Mesenchymal stem cell (in vitro differentiated cells and primary cell): ENCODE measurements at regions not wholly inside any gene's neighbourhood (a gene's known extent, or its start where the extent isn't known, plus 50 kb on each side); places are given as distances from the start of the nearest gene placed in this dataset.

Source experiments
- DNase-seq: peaks from one replicate; pipeline ENCODE4 v3.0.0-alpha.2; 2013
- H2AFZ ChIP-seq: one replicate; pipeline ENCODE4 v1.6.1; 2013; ENCODE audit warnings: low read depth, mild to moderate bottlenecking, control low read depth, inconsistent platforms, low read length, moderate library complexity
- H2AK5ac ChIP-seq: 2 replicates; pipeline ENCODE4 v1.6.1; 2013; ENCODE audit warnings: low read length, moderate library complexity, mild to moderate bottlenecking, inconsistent platforms; ENCODE audit not compliant: severe bottlenecking
- H2BK120ac ChIP-seq: one replicate; pipeline ENCODE4 v1.6.1; 2013; ENCODE audit warnings: low read depth, mild to moderate bottlenecking, inconsistent platforms, low read length, moderate library complexity
- H2BK12ac ChIP-seq, 2 experiments: one replicate each; pipeline ENCODE4 v1.6.1; 2013; ENCODE audit warnings: inconsistent platforms in 2 of 2, low read length in 2 of 2, mild to moderate bottlenecking in 2 of 2, moderate library complexity in 2 of 2, control low read depth in 1 of 2
- H2BK15ac ChIP-seq: one replicate; pipeline ENCODE4 v1.6.1; 2013; ENCODE audit warnings: mild to moderate bottlenecking, low read depth, inconsistent platforms; ENCODE audit not compliant: poor library complexity, severe bottlenecking
- H2BK5ac ChIP-seq: 2 replicates; pipeline ENCODE4 v1.6.1; 2013; ENCODE audit warnings: low read depth, mild to moderate bottlenecking, low read length, control low read depth, inconsistent platforms; ENCODE audit not compliant: poor library complexity, severe bottlenecking
- H3K14ac ChIP-seq, 2 experiments: one replicate each; pipeline ENCODE4 v1.6.1; 2013; ENCODE audit warnings: inconsistent platforms in 2 of 2, low read length in 2 of 2, control low read depth in 1 of 2, mild to moderate bottlenecking in 1 of 2, moderate library complexity in 1 of 2
- H3K18ac ChIP-seq, 2 experiments: one replicate each; pipeline ENCODE4 v1.6.1; 2013; ENCODE audit warnings: inconsistent platforms in 2 of 2, low read length in 2 of 2, control low read depth in 1 of 2, low read depth in 1 of 2, mild to moderate bottlenecking in 1 of 2
- H3K23ac ChIP-seq, 2 experiments: one replicate each; pipeline ENCODE4 v1.6.1; 2013; ENCODE audit warnings: inconsistent platforms in 2 of 2, low read length in 2 of 2, mild to moderate bottlenecking in 2 of 2, moderate library complexity in 2 of 2, control low read depth in 1 of 2
- H3K27ac ChIP-seq: 2 replicates; pipeline ENCODE4 v1.5.1; 2013; ENCODE audit warnings: mild to moderate bottlenecking, moderate library complexity, low read length, control low read depth, inconsistent platforms; ENCODE audit not compliant: poor library complexity, severe bottlenecking
- H3K27me3 ChIP-seq, 2 experiments: 2 replicates each; pipeline versions ENCODE4 v1.6.1 to v1.7.0; 2013; ENCODE audit warnings: low read length in 2 of 2, mild to moderate bottlenecking in 2 of 2, moderate library complexity in 2 of 2, control low read depth in 1 of 2, inconsistent platforms in 1 of 2; ENCODE audit not compliant: control insufficient read depth in 1 of 2, insufficient read depth in 1 of 2
- H3K36me3 ChIP-seq, 2 experiments: 2 replicates each; pipeline versions ENCODE4 v1.6.1 to v1.7.0; 2013; ENCODE audit warnings: low read length in 2 of 2, control low read depth in 1 of 2, inconsistent platforms in 1 of 2, low read depth in 1 of 2, mild to moderate bottlenecking in 1 of 2; ENCODE audit not compliant: insufficient read depth in 2 of 2, control insufficient read depth in 1 of 2
- H3K4ac ChIP-seq, 2 experiments: one replicate each; pipeline ENCODE4 v1.6.1; 2013; ENCODE audit warnings: inconsistent platforms in 2 of 2, low read length in 2 of 2, mild to moderate bottlenecking in 2 of 2, moderate library complexity in 2 of 2, control low read depth in 1 of 2, low read depth in 1 of 2
- H3K4me1 ChIP-seq: 2 replicates; pipeline ENCODE4 v1.6.1; 2013; ENCODE audit warnings: low read depth, low read length, control low read depth; ENCODE audit not compliant: control insufficient read depth, insufficient read depth
- H3K4me2 ChIP-seq: 2 replicates; pipeline ENCODE4 v1.6.1; 2013; ENCODE audit warnings: low read length, mild to moderate bottlenecking, inconsistent platforms; ENCODE audit not compliant: poor library complexity, severe bottlenecking
- H3K4me3 ChIP-seq, 2 experiments: 2 replicates each; pipeline versions ENCODE4 v1.5.1 to v1.7.0; 2013; ENCODE audit warnings: low read length in 2 of 2, mild to moderate bottlenecking in 2 of 2, control low read depth in 1 of 2, low read depth in 1 of 2; ENCODE audit not compliant: insufficient read depth in 1 of 2
- H3K79me1 ChIP-seq: replicated peaks from 2 replicates; pipeline ENCODE4 v1.6.1; 2013; ENCODE audit warnings: mild to moderate bottlenecking, control low read depth, low read length, inconsistent platforms; ENCODE audit not compliant: poor library complexity, severe bottlenecking
- H3K9ac ChIP-seq: 2 replicates; pipeline ENCODE4 v1.7.0; 2013; ENCODE audit warnings: mild to moderate bottlenecking, low read length, moderate library complexity
- H3K9me3 ChIP-seq: 2 replicates; pipeline ENCODE4 v1.7.0; 2013; ENCODE audit warnings: mild to moderate bottlenecking, low read length; ENCODE audit not compliant: control insufficient read depth
- H4K8ac ChIP-seq: one replicate; pipeline ENCODE4 v1.6.1; 2013; ENCODE audit warnings: inconsistent platforms, mild to moderate bottlenecking, low read length, moderate library complexity
- H4K91ac ChIP-seq: one replicate; pipeline ENCODE4 v1.6.1; 2013; ENCODE audit warnings: mild to moderate bottlenecking, low read length, inconsistent platforms
- WGBS: methylation state at CpG from one replicate; pipeline ENCODE4 v1.1.7; 2013; ENCODE audit warnings: mixed read lengths; 5-methylcytosine and 5-hydroxymethylcytosine counted together

- Histone ChIP-seq H3K4me2 (no peak overlapping the region), H3K14ac (no peak overlapping the region), H3K79me1 (no peaks in the 10 kb centered on the region), H3K27ac (no peak overlapping the region), H3K18ac (no peak overlapping the region), H4K91ac (no peak overlapping the region), H3K4ac (no peak overlapping the region), H2BK120ac (no peak overlapping the region), H3K9ac (no peak overlapping the region), H3K4me1 (no peaks in the 10 kb centered on the region), H3K9me3 (no peaks in the 10 kb centered on the region), H2AK5ac (no peak overlapping the region), H3K27me3 (no peaks in the 10 kb centered on the region), H3K23ac (no peak overlapping the region), H3K36me3 (no peaks in the 10 kb centered on the region), H2BK15ac (no peak overlapping the region), H3K4me3 (no peak overlapping the region), H2BK5ac (no peak overlapping the region), H2AFZ (no peak overlapping the region), H4K8ac (no peak overlapping the region), H2BK12ac (no peak overlapping the region)
- no peak for DNase-seq
- 81% methylated on average over 2 of the region's 4 CpGs for WGBS
Observed at GRCh38 chr5:74152136-74152535, 488.4 kb downstream of the ENC1 start.

DNA sequence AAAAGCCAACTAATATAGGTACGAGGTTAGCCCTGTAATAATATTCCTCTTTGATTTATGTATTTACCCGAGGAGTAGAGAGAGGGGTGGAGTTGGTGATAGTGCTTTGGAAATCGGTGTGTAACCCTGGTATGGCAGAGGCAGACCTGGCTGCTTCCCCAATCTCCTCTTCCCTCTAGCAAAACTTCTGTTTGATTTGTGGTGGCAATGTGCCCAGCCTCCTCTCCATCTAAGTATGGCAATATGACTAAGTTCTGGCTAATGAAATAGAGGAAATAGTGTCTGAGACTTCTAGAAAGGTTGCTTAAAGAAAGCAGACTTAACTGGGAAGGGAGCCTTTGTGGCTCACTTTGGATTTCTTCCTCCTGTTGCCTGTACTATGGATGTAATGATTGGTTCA lies 491.1 kb downstream of the ENC1 start:
- WGBS: 85% methylated on average over 2 of the region's 3 CpGs
- Histone ChIP-seq H3K23ac (no peak overlapping the region), H4K8ac (no peak overlapping the region), H3K79me1 (no peaks in the 10 kb centered on the region), H3K36me3 (no peaks in the 10 kb centered on the region), H4K91ac (no peak overlapping the region), H3K9ac (no peak overlapping the region), H3K27ac (no peak overlapping the region), H3K4me2 (no peak overlapping the region), H3K4me1 (no peaks in the 10 kb centered on the region), H2BK120ac (no peak overlapping the region), H3K4me3 (no peak overlapping the region), H3K27me3 (peaks cover 0 to 2% of the 10 kb centered on the region in 2 experiments), H2BK15ac (no peak overlapping the region), H2AFZ (no peak overlapping the region), H3K9me3 (no peaks in the 10 kb centered on the region), H3K14ac (no peak overlapping the region), H3K18ac (no peak overlapping the region), H2AK5ac (no peak overlapping the region), H2BK5ac (no peak overlapping the region), H3K4ac (no peak overlapping the region), H2BK12ac (no peak overlapping the region)
- DNase-seq: no peak

DNA sequence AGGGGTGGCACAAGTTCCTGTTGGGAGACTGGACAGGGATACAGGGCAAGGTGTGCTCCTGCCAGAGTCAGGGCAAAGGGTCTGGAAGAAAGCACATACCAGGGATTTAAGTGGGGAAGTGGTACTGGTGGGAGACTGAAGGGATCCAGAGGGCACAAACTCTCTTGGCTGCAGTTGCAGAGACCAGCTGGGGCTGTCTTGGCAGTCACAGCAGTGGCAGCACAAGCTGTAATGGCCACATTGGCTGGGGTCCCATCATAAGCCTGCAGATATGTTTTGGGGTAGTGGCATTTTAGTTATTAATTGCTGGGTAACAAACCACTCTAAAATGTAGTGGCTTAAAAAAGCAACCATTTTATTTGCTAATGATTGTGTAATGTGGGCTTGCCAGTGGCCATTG lies 492.2 kb downstream of the ENC1 start:
- H2AFZ ChIP-seq: no peak overlapping the region
- H3K27me3 ChIP-seq: peaks cover 0 to 3% of the 10 kb centered on the region in 2 experiments
- no peak overlapping the region for H4K8ac ChIP-seq
- H3K4me3 ChIP-seq: no peak overlapping the region
- H3K9me3 ChIP-seq: no peaks in the 10 kb centered on the region
- H3K36me3 ChIP-seq: no peaks in the 10 kb centered on the region
- no peak overlapping the region for H3K9ac ChIP-seq
- H4K91ac ChIP-seq: no peak overlapping the region
- H2BK120ac ChIP-seq: no peak overlapping the region
- H3K4ac ChIP-seq: no peak overlapping the region
- H2BK15ac ChIP-seq: no peak overlapping the region
- no peak overlapping the region for H2AK5ac ChIP-seq
- no peak overlapping the region for H2BK5ac ChIP-seq
- H3K14ac ChIP-seq: no peak overlapping the region
- H3K4me2 ChIP-seq: no peak overlapping the region
- no peaks in the 10 kb centered on the region for H3K79me1 ChIP-seq
- H3K23ac ChIP-seq: no peak overlapping the region
- no peak overlapping the region for H3K27ac ChIP-seq
- no peak overlapping the region for H2BK12ac ChIP-seq
- DNase-seq: no peak
- no peak overlapping the region for H3K18ac ChIP-seq
- H3K4me1 ChIP-seq: no peaks in the 10 kb centered on the region

GRCh38 chr5:74146796-74147195 lies 493.7 kb downstream of the ENC1 start:
- Histone ChIP-seq H3K14ac (no peak overlapping the region), H2BK5ac (no peak overlapping the region), H2AFZ (no peak overlapping the region), H3K4me2 (no peak overlapping the region), H2AK5ac (no peak overlapping the region), H2BK12ac (no peak overlapping the region), H2BK120ac (no peak overlapping the region), H3K9me3 (no peaks in the 10 kb centered on the region), H3K4me3 (no peak overlapping the region), H3K18ac (no peak overlapping the region), H4K8ac (no peak overlapping the region), H3K79me1 (no peaks in the 10 kb centered on the region), H3K27ac (no peak overlapping the region), H2BK15ac (no peak overlapping the region), H3K9ac (no peak overlapping the region), H3K27me3 (peaks cover 0 to 3% of the 10 kb centered on the region in 2 experiments), H3K4ac (no peak overlapping the region), H3K23ac (no peak overlapping the region), H3K36me3 (no peaks in the 10 kb centered on the region), H3K4me1 (no peaks in the 10 kb centered on the region), H4K91ac (no peak overlapping the region)
- WGBS: 100% methylated on average over 1 of the region's 1 CpG
- DNase-seq: no peak
